Endothelial cell of umbilical vein (primary cell): ENCODE measurements at regions not wholly inside any gene's neighbourhood (a gene's known extent, or its start where the extent isn't known, plus 50 kb on each side); places are given as distances from the start of the nearest gene placed in this dataset.

Source experiments
- BruUV-seq: library from RNA; stranded (reverse); fragments of 400-500 nt; replicated peaks from 2 replicates; lab custom pipeline; 2021; lab: Mats Ljungman, UMichigan
- CTCF ChIA-PET: fragments of 300-600, 350-600 bp; sonication (Branson Sonifier 250); formaldehyde crosslinking; loops from one replicate; lab custom pipeline; 2021; ENCODE audit warnings: antibody characterized with exemption, inconsistent platforms; lab: Charles Lee
- POLR2A ChIA-PET: fragments of 300-600, 350-600 bp; sonication (Branson Sonifier 250); formaldehyde crosslinking; loops from one replicate; lab custom pipeline; 2021; ENCODE audit warnings: antibody characterized with exemption, inconsistent platforms; lab: Charles Lee
- DNase-seq: peaks from one replicate; pipeline ENCODE4 v3.0.0-alpha.2; 2011; ENCODE audit warnings: low read depth, low spot score
- FAIRE-seq: peaks from 2 replicates; lab custom pipeline; 2011; peaks lifted over from hg19 to GRCh38; lab: Jason Lieb, UNC
- H2AFZ ChIP-seq: 2 replicates; pipeline ENCODE4 v1.6.0; 2012; ENCODE audit warnings: low read depth, low read length, control low read depth, inconsistent platforms
- H3K27ac ChIP-seq: 2 replicates; pipeline ENCODE4 v1.5.1; 2011; ENCODE audit warnings: low read depth, mild to moderate bottlenecking, control low read depth, low read length, moderate library complexity; ENCODE audit not compliant: insufficient read depth
- H3K27me3 ChIP-seq, 2 experiments: 2 replicates each; pipeline versions ENCODE4 v1.6.0 to v1.6.1; 2011; ENCODE audit warnings: low read length in 2 of 2, mixed read lengths in 1 of 2; ENCODE audit not compliant: control insufficient read depth in 2 of 2, insufficient read depth in 2 of 2
- H3K36me3 ChIP-seq, 2 experiments: 2 replicates in 1 of 2; 3 replicates in 1 of 2; pipeline ENCODE4 v1.5.1; 2011; ENCODE audit warnings: low read length in 2 of 2, mild to moderate bottlenecking in 1 of 2, moderate library complexity in 1 of 2; ENCODE audit not compliant: control insufficient read depth in 2 of 2, insufficient read depth in 2 of 2; ENCODE audit errors: extremely low read depth in 1 of 2
- H3K4me1 ChIP-seq: 3 replicates; pipeline ENCODE4 v1.5.1; 2011; ENCODE audit warnings: mild to moderate bottlenecking, low read length; ENCODE audit not compliant: control insufficient read depth, insufficient read depth; ENCODE audit errors: extremely low read depth
- H3K4me2 ChIP-seq: 2 replicates; pipeline ENCODE4 v1.6.1; 2011; ENCODE audit warnings: low read length, control low read depth, mixed read lengths; ENCODE audit not compliant: insufficient read depth
- H3K4me3 ChIP-seq, 3 experiments: fragments of 200-600 bp in 1 of 3; sonication (generic), shearing (Covaris generic) in 1 of 3; replicated peaks in 1 of 3; 2 replicates each; pipeline ENCODE4 v1.5.1; 2011 to 2016; ENCODE audit warnings: control low read depth in 3 of 3, low read length in 3 of 3, mild to moderate bottlenecking in 2 of 3, inconsistent platforms in 1 of 3, low read depth in 1 of 3, moderate library complexity in 1 of 3; ENCODE audit not compliant: insufficient read depth in 1 of 3
- H3K79me2 ChIP-seq: 2 replicates; pipeline ENCODE4 v1.6.0; 2012; ENCODE audit warnings: low read length, inconsistent platforms; ENCODE audit not compliant: control insufficient read depth, insufficient read depth
- H3K9ac ChIP-seq: replicated peaks from 2 replicates; pipeline ENCODE3; 2011; ENCODE audit warnings: low read length, control low read depth; ENCODE audit not compliant: insufficient read depth; ENCODE audit errors: extremely low read depth
- H3K9me1 ChIP-seq: replicated peaks from 3 replicates; pipeline ENCODE4 v1.6.0; 2011; ENCODE audit warnings: mild to moderate bottlenecking, low read length; ENCODE audit not compliant: control insufficient read depth, insufficient read depth; ENCODE audit errors: extremely low read depth
- H3K9me3 ChIP-seq: replicated peaks from 2 replicates; pipeline ENCODE4 v1.5.1; 2012; ENCODE audit warnings: low read length, inconsistent platforms; ENCODE audit not compliant: control insufficient read depth, insufficient read depth
- H4K20me1 ChIP-seq: replicated peaks from 2 replicates; pipeline ENCODE3; 2011; ENCODE audit warnings: mild to moderate bottlenecking, low read length; ENCODE audit not compliant: control insufficient read depth, insufficient read depth; ENCODE audit errors: extremely low read depth
- CTCF ChIP-seq, 2 donors: IDR thresholded peaks; 1 replicate in 1 of 2; 2 replicates in 1 of 2; pipeline ENCODE4 v1.5.1; 2011; ENCODE audit warnings: low read length in 2 of 2, mild to moderate bottlenecking in 2 of 2, moderate library complexity in 2 of 2, control low read depth in 1 of 2, inconsistent platforms in 1 of 2, low read depth in 1 of 2; ENCODE audit not compliant: insufficient read depth in 1 of 2; ENCODE audit errors: extremely low read depth in 1 of 2
- EZH2 ChIP-seq: IDR thresholded peaks from 2 replicates; pipeline ENCODE4 v1.6.1; 2012; ENCODE audit warnings: borderline replicate concordance, low read depth, mild to moderate bottlenecking, moderate library complexity, low read length, inconsistent platforms; ENCODE audit not compliant: severe bottlenecking
- FOS ChIP-seq: IDR thresholded peaks from 2 replicates; pipeline ENCODE4 v1.6.1; 2011; ENCODE audit warnings: mild to moderate bottlenecking, low read length, moderate library complexity, borderline replicate concordance; ENCODE audit not compliant: insufficient read depth
- GATA2 ChIP-seq: IDR thresholded peaks from 2 replicates; pipeline ENCODE4 v1.7.0; 2011; ENCODE audit warnings: low read depth, mild to moderate bottlenecking, moderate library complexity, mixed read lengths, low read length; ENCODE audit not compliant: insufficient read length, insufficient read depth
- JUN ChIP-seq: IDR thresholded peaks from 2 replicates; pipeline ENCODE4 v1.6.1; 2011; ENCODE audit warnings: borderline replicate concordance, low read depth; ENCODE audit not compliant: insufficient read length, insufficient read depth
- MYC ChIP-seq: IDR thresholded peaks from one replicate; pipeline ENCODE4 v1.6.1; 2011; ENCODE audit warnings: mild to moderate bottlenecking, low read depth, low read length
- POLR2A ChIP-seq: IDR thresholded peaks from 2 replicates; pipeline ENCODE4 v1.6.1; 2012; ENCODE audit warnings: low read depth, mild to moderate bottlenecking, control low read depth, low read length
- POLR2AphosphoS5 ChIP-seq: IDR thresholded peaks from 2 replicates; pipeline ENCODE4 v1.6.1; 2012; ENCODE audit warnings: low read depth, mild to moderate bottlenecking, control low read depth, low read length, moderate library complexity; ENCODE audit not compliant: insufficient read depth
- dilution Hi-C: fragments of 300-500 bp; cut with MboI; formaldehyde crosslinking; loops from one replicate; pipeline ENCODE4 v1.15.0; 2019; ENCODE audit warnings: low sequenced_read_pairs; ENCODE audit not compliant: extremely low pct_ligation_motif_present
- intact Hi-C: fragments of 100-400 bp; cut with micrococcal nuclease; formaldehyde crosslinking; loops from one replicate; pipeline ENCODE4 v1.10.0; 2022
- TF ChIP-seq, protein P1 (sequence below): IDR thresholded peaks from 2 replicates; pipeline ENCODE4 v1.6.1; 2011; ENCODE audit not compliant: insufficient read depth, insufficient read length

DNA sequence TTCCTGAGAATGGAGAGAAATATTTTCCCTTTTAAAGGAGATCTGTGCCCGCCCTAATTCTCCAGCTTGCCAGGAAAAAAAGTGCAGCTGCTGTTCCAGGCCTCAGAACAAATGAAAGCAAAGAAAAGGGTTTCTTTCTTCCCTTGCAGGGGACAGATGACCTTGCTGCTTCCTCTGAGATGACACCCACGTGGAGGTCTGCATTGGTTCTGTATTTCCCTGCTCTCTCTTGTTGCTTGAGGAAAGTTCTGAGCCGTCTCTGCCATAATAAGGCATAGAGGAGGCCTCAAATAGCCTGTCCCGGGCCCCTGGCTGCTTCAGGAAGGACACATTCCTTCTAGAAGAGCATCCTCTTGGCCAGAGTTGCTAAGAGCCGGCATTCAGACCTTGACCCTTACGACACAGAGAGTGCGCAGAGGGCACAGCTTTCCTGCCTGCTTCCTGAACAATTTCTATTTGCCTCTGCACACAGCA, 501.8 kb upstream of the SULF2 start:
- peak; percentile 50 for FAIRE-seq
- CTCF ChIA-PET: interaction anchor here (0.6 to 1.3 kb wide), 4 partner anchors 8 to 501 kb away, joined by 3 to 5 read pairs (median 4); no protein-coding TSS in a partner anchor
- no peaks in the 10 kb centered on the region for H3K79me2 ChIP-seq

More for the DNA sequence above, 501.8 kb upstream of the SULF2 start:
- POLR2A ChIA-PET: no interaction called here
- no TSS peak for BruUV-seq
- DNase-seq: peak; percentile 54
- H3K9ac ChIP-seq: peak overlapping the region; percentile 38
- peak overlapping the region; percentile 66 for H2AFZ ChIP-seq
- dilution Hi-C loops (no loop called here), intact Hi-C loops (no loop called here)
- TF ChIP-seq GATA2 (no peak), POLR2AphosphoS5 (no peak), POLR2A (no peak), MYC (no peak), FOS (no peak), JUN (no peak), CTCF (IDR thresholded peaks at IDR 0.05; ENCODE audit: extremely low read depth in 1 of 2, insufficient read depth in 1 of 2, low read depth in 1 of 2, low read length in 2 of 2) (no peak), EZH2 (no peak)
- TF ChIP-seq, protein P1, sequence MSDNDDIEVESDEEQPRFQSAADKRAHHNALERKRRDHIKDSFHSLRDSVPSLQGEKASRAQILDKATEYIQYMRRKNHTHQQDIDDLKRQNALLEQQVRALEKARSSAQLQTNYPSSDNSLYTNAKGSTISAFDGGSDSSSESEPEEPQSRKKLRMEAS: no peak
- peak overlapping the region; percentile 44 for H3K27ac ChIP-seq
- no peaks in the 10 kb centered on the region for H3K27me3 ChIP-seq
- peaks cover 39% of the 10 kb centered on the region for H3K4me1 ChIP-seq
- no peak overlapping the region for H3K4me2 ChIP-seq
- no peak overlapping the region for H3K4me3 ChIP-seq
- H3K36me3 ChIP-seq: no peaks in the 10 kb centered on the region
- H3K9me3 ChIP-seq: no peaks in the 10 kb centered on the region
- H4K20me1 ChIP-seq: no peaks in the 10 kb centered on the region
- no peaks in the 10 kb centered on the region for H3K9me1 ChIP-seq
